ENCODE measurements at regions not wholly inside any gene's neighbourhood (a gene's known extent, or its start where the extent isn't known, plus 50 kb on each side); places are given as distances from the start of the nearest gene placed in this dataset.

DNA sequence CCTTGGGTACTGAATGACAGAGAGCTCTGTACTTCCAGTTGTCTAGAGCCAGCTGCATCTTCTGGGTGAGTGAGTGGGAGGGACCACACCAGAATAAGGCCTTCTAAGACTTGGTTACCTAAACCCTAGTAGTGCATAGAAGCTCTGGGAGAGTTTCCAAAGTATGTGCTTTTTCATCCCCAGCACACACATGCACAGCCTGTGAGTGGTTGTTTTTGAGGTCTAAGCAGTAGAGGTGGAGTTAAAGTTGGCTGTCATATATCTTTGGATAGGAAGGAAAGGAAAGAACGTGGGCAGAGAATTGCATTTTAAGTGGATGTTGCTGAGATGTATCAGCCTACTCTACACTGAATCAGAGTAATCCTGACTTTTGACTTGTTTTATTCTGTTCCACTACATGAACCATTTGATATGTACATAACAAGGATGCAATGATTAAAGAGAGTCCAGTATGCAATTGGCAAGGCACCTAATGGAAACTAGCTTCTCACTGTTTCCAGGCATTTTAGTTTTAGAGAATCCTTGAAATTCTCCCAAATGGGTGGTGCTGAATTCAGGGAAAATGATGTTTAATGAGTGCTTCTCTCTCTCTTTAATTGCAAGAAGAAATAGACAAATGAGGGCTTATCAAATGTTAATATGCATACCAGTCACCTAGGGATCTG, 51.8 kb upstream of the PRICKLE1 start:
- POLR2A ChIA-PET: no interaction called here
- H3K27ac Mint-ChIP-seq: no peak overlapping the region

DNA sequence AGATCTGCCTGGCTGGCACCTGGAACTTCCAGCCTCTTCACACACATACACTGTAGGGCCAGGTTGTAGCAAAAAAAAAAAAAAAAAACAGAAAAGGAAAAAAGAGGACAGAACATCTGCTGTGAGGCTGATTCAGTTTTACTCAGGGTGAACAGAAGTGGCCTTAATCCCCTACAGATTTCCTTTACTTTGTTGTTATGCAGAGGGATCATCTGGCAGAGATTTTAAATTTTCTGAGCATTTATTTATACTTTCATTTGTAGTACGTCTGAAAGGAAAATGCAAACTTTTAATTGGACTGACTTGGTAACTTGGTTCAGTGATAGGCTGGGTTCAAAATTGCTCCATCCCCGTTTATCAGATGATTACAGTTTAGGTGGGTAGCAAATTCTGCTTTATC, 50.8 kb upstream of the PRICKLE1 start:
- Mint-ChIP-seq H3K27ac (no peak overlapping the region), H3K4me1 (no peaks in the 10 kb centered on the region), H3K36me3 (ENCODE audit: low read depth) (no peaks in the 10 kb centered on the region), H3K9me3 (ENCODE audit: low read depth) (no peaks in the 10 kb centered on the region), H3K4me3 (no peak overlapping the region), H3K27me3 (no peaks in the 10 kb centered on the region)
- ChIA-PET POLR2A (no interaction called here), CTCF (no interaction called here)
- intact Hi-C loops (cut with DNase I, micrococcal nuclease): no loop called here
- no peak for ATAC-seq
- no peak for DNase-seq

More for the DNA sequence above, 51.8 kb upstream of the PRICKLE1 start:
- Mint-ChIP-seq H3K9me3 (ENCODE audit: low read depth) (no peaks in the 10 kb centered on the region), H3K4me1 (no peaks in the 10 kb centered on the region), H3K4me3 (no peak overlapping the region), H3K36me3 (ENCODE audit: low read depth) (no peaks in the 10 kb centered on the region), H3K27me3 (no peaks in the 10 kb centered on the region)
- CTCF ChIA-PET: no interaction called here
- no peak for DNase-seq
- intact Hi-C loops (cut with DNase I, micrococcal nuclease): no loop called here
- ATAC-seq: no peak

GRCh38 chr12:42639556-42639955, 50.0 kb upstream of the PRICKLE1 start:
- ChIA-PET CTCF (no interaction called here), POLR2A (no interaction called here)
- ATAC-seq (no peak), DNase-seq (no peak)
- H3K4me1 Mint-ChIP-seq: no peaks in the 10 kb centered on the region
- H3K36me3 Mint-ChIP-seq (ENCODE audit: low read depth): no peaks in the 10 kb centered on the region
- intact Hi-C loops (cut with DNase I, micrococcal nuclease): no loop called here
- no peak overlapping the region for H3K27ac Mint-ChIP-seq
- H3K4me3 Mint-ChIP-seq: no peak overlapping the region
- no peaks in the 10 kb centered on the region for H3K9me3 Mint-ChIP-seq (ENCODE audit: low read depth)
- no peaks in the 10 kb centered on the region for H3K27me3 Mint-ChIP-seq

All from activated CD4-positive, alpha-beta T cell treated with anti-CD3 and anti-CD28 coated beads for 36 hours (primary cell).